Right lobe of liver (tissue), 4 donors: ENCODE measurements at regions not wholly inside any gene's neighbourhood (a gene's known extent, or its start where the extent isn't known, plus 50 kb on each side); places are given as distances from the start of the nearest gene placed in this dataset.

Experiments used
- CTCF ChIP-seq, 4 donors: fragments of 200-600 bp in 3 of 4; fragments of 450-650 bp in 1 of 4; IDR thresholded peaks; one replicate each; pipeline versions ENCODE4 v1.5.1 to v1.8.0; 2016 to 2022; ENCODE audit warnings: antibody characterized with exemption in 4 of 4, mild to moderate bottlenecking in 2 of 4
- POLR2A ChIP-seq: fragments of 450-650 bp; IDR thresholded peaks from one replicate; pipeline ENCODE4 v1.6.1; 2017; ENCODE audit warnings: antibody characterized with exemption, mild to moderate bottlenecking
- donor health status: DM: no; HTN: no; CAD: no.
- donor health status: DM: no; HTN: no; CAD: no.
- donor health status: DM: no; HTN: yes; CAD: no.

- TF ChIP-seq CTCF (IDR thresholded peaks at IDR 0.05) (no peak), POLR2A (no peak)
Observed at GRCh38 chrX:131187206-131187605, 101.9 kb downstream of the IGSF1 start.
